ENCODE measurements at regions not wholly inside any gene's neighbourhood (a gene's known extent, or its start where the extent isn't known, plus 50 kb on each side); places are given as distances from the start of the nearest gene placed in this dataset.

DNA sequence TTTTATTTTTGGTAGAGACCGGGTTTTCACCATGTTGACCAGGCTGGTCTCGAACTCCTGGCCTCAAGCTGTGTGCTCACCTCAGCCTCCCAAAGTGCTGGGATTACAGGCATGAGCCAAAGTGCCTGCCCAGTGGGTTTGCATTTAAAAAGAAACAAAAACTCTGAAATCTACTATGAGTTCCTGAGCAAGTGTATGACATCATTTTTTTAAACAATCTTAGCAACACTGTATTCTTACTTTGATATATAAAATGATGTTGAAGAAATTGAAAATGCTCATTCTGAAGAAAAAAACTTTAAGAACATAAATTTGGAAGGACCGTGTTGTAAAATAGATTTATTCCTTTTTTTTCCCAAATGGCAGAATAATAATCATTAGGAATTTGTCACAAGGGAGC is 1199.7 kb downstream of the DIAPH3 start:
- Histone ChIP-seq H3K9me3 (no peaks in the 10 kb centered on the region), H3K4me3 (no peak overlapping the region), H3K27ac (no peak overlapping the region), H3K36me3 (no peaks in the 10 kb centered on the region), H3K27me3 (replicated peaks; ENCODE audit: insufficient read depth) (no peaks in the 10 kb centered on the region), H3K4me1 (replicated peaks) (no peaks in the 10 kb centered on the region)
- 72% methylated on average over 3 of the region's 3 CpGs for WGBS
- no peak for DNase-seq (ENCODE audit: low spot score)
- TF ChIP-seq POLR2A (IDR thresholded peaks at IDR 0.05), result no peak
- TF ChIP-seq POLR2AphosphoS5 (IDR thresholded peaks at IDR 0.05), result no peak
- TF ChIP-seq, protein P1, sequence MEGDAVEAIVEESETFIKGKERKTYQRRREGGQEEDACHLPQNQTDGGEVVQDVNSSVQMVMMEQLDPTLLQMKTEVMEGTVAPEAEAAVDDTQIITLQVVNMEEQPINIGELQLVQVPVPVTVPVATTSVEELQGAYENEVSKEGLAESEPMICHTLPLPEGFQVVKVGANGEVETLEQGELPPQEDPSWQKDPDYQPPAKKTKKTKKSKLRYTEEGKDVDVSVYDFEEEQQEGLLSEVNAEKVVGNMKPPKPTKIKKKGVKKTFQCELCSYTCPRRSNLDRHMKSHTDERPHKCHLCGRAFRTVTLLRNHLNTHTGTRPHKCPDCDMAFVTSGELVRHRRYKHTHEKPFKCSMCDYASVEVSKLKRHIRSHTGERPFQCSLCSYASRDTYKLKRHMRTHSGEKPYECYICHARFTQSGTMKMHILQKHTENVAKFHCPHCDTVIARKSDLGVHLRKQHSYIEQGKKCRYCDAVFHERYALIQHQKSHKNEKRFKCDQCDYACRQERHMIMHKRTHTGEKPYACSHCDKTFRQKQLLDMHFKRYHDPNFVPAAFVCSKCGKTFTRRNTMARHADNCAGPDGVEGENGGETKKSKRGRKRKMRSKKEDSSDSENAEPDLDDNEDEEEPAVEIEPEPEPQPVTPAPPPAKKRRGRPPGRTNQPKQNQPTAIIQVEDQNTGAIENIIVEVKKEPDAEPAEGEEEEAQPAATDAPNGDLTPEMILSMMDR (IDR thresholded peaks at IDR 0.05), result no peak
- intact Hi-C loops (cut with DNase I), result no loop called here

DNA sequence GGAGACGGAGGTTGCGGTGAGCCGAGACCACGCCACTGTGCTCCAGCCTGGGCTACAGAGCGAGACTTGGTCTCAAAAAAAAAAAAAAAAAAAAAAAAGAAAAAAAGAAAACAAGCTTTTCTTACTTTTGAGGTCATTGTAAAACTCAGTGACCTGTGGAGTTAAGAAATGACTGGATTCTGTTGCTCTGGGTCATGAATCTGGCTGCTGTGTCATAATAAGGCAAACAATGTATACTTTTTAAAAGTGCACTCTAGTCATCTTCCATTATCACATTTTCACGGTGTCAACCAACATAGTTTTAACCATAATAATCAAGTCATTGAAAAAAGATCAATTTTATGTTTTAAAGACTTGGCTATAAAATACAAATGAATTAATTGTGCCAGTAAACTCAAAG is 1186.6 kb downstream of the DIAPH3 start:
- intact Hi-C loops (cut with DNase I), result no loop called here
- Histone ChIP-seq H3K4me3 (no peak overlapping the region), H3K4me1 (replicated peaks) (no peaks in the 10 kb centered on the region), H3K9me3 (no peaks in the 10 kb centered on the region), H3K27me3 (replicated peaks; ENCODE audit: insufficient read depth) (no peaks in the 10 kb centered on the region), H3K27ac (no peak overlapping the region), H3K36me3 (no peaks in the 10 kb centered on the region)
- 88% methylated on average over 6 of the region's 6 CpGs for WGBS
- TF ChIP-seq, protein P1 (IDR thresholded peaks at IDR 0.05), result no peak
- TF ChIP-seq POLR2A (IDR thresholded peaks at IDR 0.05), result no peak
- TF ChIP-seq POLR2AphosphoS5 (IDR thresholded peaks at IDR 0.05), result no peak
- DNase-seq (ENCODE audit: low spot score), result no peak

DNA sequence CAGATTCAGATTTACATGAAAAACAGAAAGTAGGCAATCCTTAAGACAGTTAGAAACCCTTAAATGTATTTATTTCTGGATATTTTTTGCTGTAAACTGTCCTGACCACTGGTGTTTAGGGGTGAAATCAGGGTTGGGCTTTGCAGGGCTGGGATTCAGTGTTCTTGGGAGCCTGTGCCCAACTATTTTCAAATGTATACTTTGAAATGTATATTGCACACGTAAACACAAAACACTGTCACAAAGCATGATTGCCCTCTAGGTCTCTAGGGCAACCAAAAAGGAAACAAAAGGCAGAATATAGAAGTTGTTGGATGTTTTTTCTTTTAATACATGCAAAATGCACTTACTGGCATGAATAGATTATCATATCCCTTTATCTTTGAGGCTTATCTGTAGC is 1185.4 kb downstream of the DIAPH3 start:
- intact Hi-C loops (cut with DNase I), result no loop called here
- no peak overlapping the region for H3K27ac ChIP-seq
- WGBS, result 47% methylated on average over 1 of the region's 1 CpG
- no peaks in the 10 kb centered on the region for H3K27me3 ChIP-seq (replicated peaks; ENCODE audit: insufficient read depth)
- no peaks in the 10 kb centered on the region for H3K36me3 ChIP-seq
- no peaks in the 10 kb centered on the region for H3K9me3 ChIP-seq
- no peak for DNase-seq (ENCODE audit: low spot score)
- H3K4me3 ChIP-seq, result no peak overlapping the region
- TF ChIP-seq POLR2AphosphoS5 (IDR thresholded peaks at IDR 0.05), result no peak
- TF ChIP-seq, protein P1 (IDR thresholded peaks at IDR 0.05), result no peak
- TF ChIP-seq POLR2A (IDR thresholded peaks at IDR 0.05), result no peak
- no peaks in the 10 kb centered on the region for H3K4me1 ChIP-seq (replicated peaks)

DNA sequence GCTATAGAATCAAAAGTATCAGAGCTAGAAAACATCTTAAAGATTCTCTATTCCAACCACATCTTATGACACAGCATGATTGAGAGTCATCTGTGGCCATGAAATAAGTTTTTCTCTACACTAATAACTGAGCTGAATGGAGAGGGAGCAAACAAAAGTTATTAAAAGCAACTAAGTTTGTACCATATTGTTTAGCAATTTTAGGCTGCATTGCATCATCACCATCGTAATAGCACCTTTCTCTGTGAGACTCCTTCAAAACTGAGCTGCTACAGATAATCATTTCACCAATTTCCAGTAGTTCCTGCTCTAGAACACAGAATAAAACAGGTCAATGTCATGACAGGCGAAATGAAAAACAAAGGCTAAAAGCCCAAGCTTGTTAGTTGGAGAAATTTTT is 1183.9 kb downstream of the DIAPH3 start:
- no peak for DNase-seq (ENCODE audit: low spot score)
- intact Hi-C loops (cut with DNase I), result no loop called here
- no peak overlapping the region for H3K27ac ChIP-seq
- no peaks in the 10 kb centered on the region for H3K4me1 ChIP-seq (replicated peaks)
- H3K9me3 ChIP-seq, result no peaks in the 10 kb centered on the region
- no peak for TF ChIP-seq POLR2AphosphoS5 (IDR thresholded peaks at IDR 0.05)
- TF ChIP-seq, protein P1 (IDR thresholded peaks at IDR 0.05), result no peak
- no peak for TF ChIP-seq POLR2A (IDR thresholded peaks at IDR 0.05)
- WGBS, result 81% methylated on average over 2 of the region's 2 CpGs
- no peaks in the 10 kb centered on the region for H3K36me3 ChIP-seq
- no peaks in the 10 kb centered on the region for H3K27me3 ChIP-seq (replicated peaks; ENCODE audit: insufficient read depth)
- H3K4me3 ChIP-seq, result no peak overlapping the region

DNA sequence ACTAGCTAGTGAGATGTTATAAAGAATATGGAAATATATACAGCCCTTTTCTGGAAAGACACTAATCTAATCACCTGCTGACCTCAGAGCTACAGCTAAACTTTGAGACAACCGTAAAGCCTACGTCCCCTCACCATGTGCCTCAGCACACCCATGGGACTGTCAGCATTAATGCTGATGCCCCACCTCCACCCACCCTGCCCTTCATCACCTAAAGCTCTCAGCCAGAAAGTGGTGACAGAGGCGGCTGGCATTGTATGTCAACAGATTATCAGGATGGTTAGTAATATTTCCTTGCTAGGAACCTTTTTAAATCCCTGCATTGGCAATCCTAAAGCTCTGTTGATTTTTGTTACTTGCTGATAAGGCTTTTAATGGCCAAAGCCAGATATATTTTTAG is 1177.9 kb downstream of the DIAPH3 start:
- intact Hi-C loops (cut with DNase I), result no loop called here
- H3K36me3 ChIP-seq, result no peaks in the 10 kb centered on the region
- no peaks in the 10 kb centered on the region for H3K9me3 ChIP-seq
- no peak overlapping the region for H3K4me3 ChIP-seq
- TF ChIP-seq POLR2AphosphoS5 (IDR thresholded peaks at IDR 0.05) (no peak), POLR2A (IDR thresholded peaks at IDR 0.05) (no peak)
- TF ChIP-seq, protein P1 (IDR thresholded peaks at IDR 0.05), result no peak
- no peaks in the 10 kb centered on the region for H3K4me1 ChIP-seq (replicated peaks)
- H3K27ac ChIP-seq, result no peak overlapping the region
- DNase-seq (ENCODE audit: low spot score), result no peak
- WGBS, result 76% methylated on average over 3 of the region's 3 CpGs
- H3K27me3 ChIP-seq (replicated peaks; ENCODE audit: insufficient read depth), result no peaks in the 10 kb centered on the region

All from prostate gland (tissue), 2 donors.